ENCODE measurements at regions not wholly inside any gene's neighbourhood (a gene's known extent, or its start where the extent isn't known, plus 50 kb on each side); places are given as distances from the start of the nearest gene placed in this dataset.

DNA sequence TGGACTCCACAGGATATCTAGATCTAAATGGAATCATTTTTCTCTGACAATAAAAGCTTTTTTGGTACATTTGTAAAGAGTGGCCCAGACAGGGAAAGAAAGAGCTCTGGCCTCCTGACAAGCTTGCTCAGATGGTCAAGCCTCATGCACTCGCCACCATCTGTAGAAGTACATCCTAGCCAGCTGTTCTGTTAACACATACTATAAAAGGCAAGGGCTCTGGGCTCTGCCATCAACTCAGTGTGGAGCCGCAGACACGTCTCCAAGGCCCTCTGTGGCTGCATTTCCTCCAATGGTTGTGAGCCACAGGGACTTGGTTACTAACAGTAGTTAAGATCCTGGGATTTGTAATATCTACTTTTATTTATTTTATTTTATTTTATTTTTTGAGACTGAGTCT, 70.8 kb upstream of the KDM7A start (continued):
- TF ChIP-seq, protein P1, sequence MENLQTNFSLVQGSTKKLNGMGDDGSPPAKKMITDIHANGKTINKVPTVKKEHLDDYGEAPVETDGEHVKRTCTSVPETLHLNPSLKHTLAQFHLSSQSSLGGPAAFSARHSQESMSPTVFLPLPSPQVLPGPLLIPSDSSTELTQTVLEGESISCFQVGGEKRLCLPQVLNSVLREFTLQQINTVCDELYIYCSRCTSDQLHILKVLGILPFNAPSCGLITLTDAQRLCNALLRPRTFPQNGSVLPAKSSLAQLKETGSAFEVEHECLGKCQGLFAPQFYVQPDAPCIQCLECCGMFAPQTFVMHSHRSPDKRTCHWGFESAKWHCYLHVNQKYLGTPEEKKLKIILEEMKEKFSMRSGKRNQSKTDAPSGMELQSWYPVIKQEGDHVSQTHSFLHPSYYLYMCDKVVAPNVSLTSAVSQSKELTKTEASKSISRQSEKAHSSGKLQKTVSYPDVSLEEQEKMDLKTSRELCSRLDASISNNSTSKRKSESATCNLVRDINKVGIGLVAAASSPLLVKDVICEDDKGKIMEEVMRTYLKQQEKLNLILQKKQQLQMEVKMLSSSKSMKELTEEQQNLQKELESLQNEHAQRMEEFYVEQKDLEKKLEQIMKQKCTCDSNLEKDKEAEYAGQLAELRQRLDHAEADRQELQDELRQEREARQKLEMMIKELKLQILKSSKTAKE (IDR thresholded peaks at IDR 0.05; ENCODE audit: low read depth, poor library complexity, severe bottlenecking) = no peak
- TF ChIP-seq NFXL1 (IDR thresholded peaks at IDR 0.05; ENCODE audit: borderline replicate concordance) (no peak), TCF7 (IDR thresholded peaks at IDR 0.05; ENCODE audit: borderline replicate concordance) (no peak), CREB1 (IDR thresholded peaks at IDR 0.05; ENCODE audit: low read depth) (no peak), SUPT20H (IDR thresholded peaks at IDR 0.05; ENCODE audit: borderline replicate concordance, control insufficient read depth, low read depth, low read length) (no peak), MYC (IDR thresholded peaks at IDR 0.05; ENCODE audit: insufficient read depth, insufficient read length, insufficient replicate concordance, low read length, severe bottlenecking) (no peak), GATAD2B (conservative IDR thresholded peaks at IDR 0.05; ENCODE audit: low read depth) (no peak), FOXM1 (IDR thresholded peaks at IDR 0.05; ENCODE audit: low read depth, low read length) (no peak), ATF2 (IDR thresholded peaks at IDR 0.05; ENCODE audit: low read length) (no peak), TBL1XR1 (IDR thresholded peaks at IDR 0.05; ENCODE audit: low read depth, low read length) (no peak), ZNF384 (IDR thresholded peaks at IDR 0.05; ENCODE audit: borderline replicate concordance, low read depth, low read length) (no peak), CHD1 (IDR thresholded peaks at IDR 0.05; ENCODE audit: low read depth, low read length) (no peak)

All from GM12878 (cell line).